ENCODE measurements at regions not wholly inside any gene's neighbourhood (a gene's known extent, or its start where the extent isn't known, plus 50 kb on each side); places are given as distances from the start of the nearest gene placed in this dataset.

GRCh38 chr4:134807231-134807745, 605.7 kb upstream of the PABPC4L start:
- TF ChIP-seq EGR1 (IDR thresholded peaks at IDR 0.05) (no peak), REST (IDR thresholded peaks at IDR 0.05; ENCODE audit: low read depth) (no peak), EP300 (IDR thresholded peaks at IDR 0.05; ENCODE audit: borderline replicate concordance) (no peak), NFIC (IDR thresholded peaks at IDR 0.05) (no peak), YY1 (IDR thresholded peaks at IDR 0.05; ENCODE audit: low read depth) (no peak), TAF1 (IDR thresholded peaks at IDR 0.05; ENCODE audit: low read depth) (no peak), ZBTB7A (IDR thresholded peaks at IDR 0.05; ENCODE audit: low read depth) (no peak)

- TF ChIP-seq TCF12 (IDR thresholded peaks at IDR 0.05; ENCODE audit: low read depth): no peak
- no peak for TF ChIP-seq NFIC (IDR thresholded peaks at IDR 0.05)
- no peak for TF ChIP-seq CEBPB (IDR thresholded peaks at IDR 0.05)
- TF ChIP-seq TAF1 (IDR thresholded peaks at IDR 0.05; ENCODE audit: low read depth): no peak
- TF ChIP-seq MAX (IDR thresholded peaks at IDR 0.05): no peak
- no peak for TF ChIP-seq EGR1 (IDR thresholded peaks at IDR 0.05)
- TF ChIP-seq RAD21 (IDR thresholded peaks at IDR 0.05; ENCODE audit: low read depth): no peak
- TF ChIP-seq USF1 (IDR thresholded peaks at IDR 0.05): no peak
- no peak for TF ChIP-seq ZBTB7A (IDR thresholded peaks at IDR 0.05; ENCODE audit: low read depth)
- TF ChIP-seq CREB1 (IDR thresholded peaks at IDR 0.05; ENCODE audit: low read depth): no peak
- TF ChIP-seq EP300 (IDR thresholded peaks at IDR 0.05; ENCODE audit: borderline replicate concordance): no peak
- no peak for TF ChIP-seq REST (IDR thresholded peaks at IDR 0.05; ENCODE audit: low read depth)
- no peak for TF ChIP-seq TEAD4 (IDR thresholded peaks at IDR 0.05)
- no peak for TF ChIP-seq FOXM1 (IDR thresholded peaks at IDR 0.05; ENCODE audit: borderline replicate concordance, low read depth)
Measured at GRCh38 chr4:134798573-134798972, 597.0 kb upstream of the PABPC4L start.

DNA sequence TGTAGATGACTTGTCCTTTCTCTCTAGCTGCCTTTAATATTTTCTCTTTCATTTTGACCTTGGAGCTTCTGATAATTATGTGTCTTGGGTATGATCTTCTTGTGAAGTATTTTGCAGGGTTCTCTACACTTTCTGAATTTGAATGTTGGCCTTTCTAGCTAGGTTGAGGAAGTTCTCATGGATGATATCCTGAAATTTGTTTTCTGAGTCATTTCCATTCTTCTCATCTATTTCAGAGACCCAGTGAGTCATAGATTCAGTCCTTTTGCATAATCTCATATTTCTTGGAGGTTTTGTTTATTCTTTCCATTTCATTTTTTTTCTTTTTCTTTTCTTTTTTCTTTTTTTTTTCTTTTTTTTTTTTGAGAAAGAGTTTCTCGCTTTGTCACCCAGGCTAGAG, 585.7 kb upstream of the PABPC4L start:
- no peak for TF ChIP-seq MAX (IDR thresholded peaks at IDR 0.05)
- no peak for TF ChIP-seq CREB1 (IDR thresholded peaks at IDR 0.05; ENCODE audit: low read depth)
- no peak for TF ChIP-seq RAD21 (IDR thresholded peaks at IDR 0.05; ENCODE audit: low read depth)
- TF ChIP-seq YY1 (IDR thresholded peaks at IDR 0.05; ENCODE audit: low read depth): no peak
- TF ChIP-seq CEBPB (IDR thresholded peaks at IDR 0.05): no peak
- no peak for TF ChIP-seq FOXM1 (IDR thresholded peaks at IDR 0.05; ENCODE audit: borderline replicate concordance, low read depth)
- TF ChIP-seq TEAD4 (IDR thresholded peaks at IDR 0.05): no peak
- no peak for TF ChIP-seq ZBTB7A (IDR thresholded peaks at IDR 0.05; ENCODE audit: low read depth)
- TF ChIP-seq TCF12 (IDR thresholded peaks at IDR 0.05; ENCODE audit: low read depth): no peak
- no peak for TF ChIP-seq USF1 (IDR thresholded peaks at IDR 0.05)

GRCh38 chr4:134780244-134780643, 578.7 kb upstream of the PABPC4L start:
- TF ChIP-seq CREB1 (IDR thresholded peaks at IDR 0.05; ENCODE audit: low read depth) (no peak), CEBPB (IDR thresholded peaks at IDR 0.05) (no peak), MAX (IDR thresholded peaks at IDR 0.05) (no peak), USF1 (IDR thresholded peaks at IDR 0.05) (no peak), REST (IDR thresholded peaks at IDR 0.05; ENCODE audit: low read depth) (no peak), TCF12 (IDR thresholded peaks at IDR 0.05; ENCODE audit: low read depth) (no peak)
